ENCODE measurements at regions not wholly inside any gene's neighbourhood (a gene's known extent, or its start where the extent isn't known, plus 50 kb on each side); places are given as distances from the start of the nearest gene placed in this dataset.

DNA sequence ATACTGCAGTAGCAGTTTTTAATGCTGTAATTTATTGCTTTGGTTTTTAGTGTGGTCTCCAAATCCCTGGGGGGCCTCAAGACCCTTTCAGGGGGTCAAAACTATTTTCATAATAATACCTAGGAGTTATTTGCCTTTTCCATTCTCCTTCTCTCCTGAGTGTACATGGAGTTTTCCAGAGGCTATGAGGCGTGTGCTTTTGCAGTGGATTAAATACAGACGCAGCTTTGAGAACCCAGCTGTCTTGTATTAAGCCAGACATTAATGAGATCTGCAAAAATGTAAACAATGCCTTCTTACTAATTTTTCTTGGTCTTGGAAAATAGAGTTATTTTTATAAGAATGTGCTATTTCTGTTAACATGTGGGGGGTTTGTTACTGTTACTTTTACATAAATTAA is 68.6 kb downstream of the SLC25A47 start:
- no peak for TF ChIP-seq HDGF (IDR thresholded peaks at IDR 0.05; ENCODE audit: borderline replicate concordance)
- no peak for TF ChIP-seq FOXM1 (IDR thresholded peaks at IDR 0.05; ENCODE audit: borderline replicate concordance)
- TF ChIP-seq ZNF384 (IDR thresholded peaks at IDR 0.05): no peak
- TF ChIP-seq SP1 (IDR thresholded peaks at IDR 0.05): no peak
- no peak for TF ChIP-seq FOXA1 (IDR thresholded peaks at IDR 0.05)
- TF ChIP-seq SUZ12 (IDR thresholded peaks at IDR 0.05): no peak
- TF ChIP-seq BHLHE40 (IDR thresholded peaks at IDR 0.05; ENCODE audit: borderline replicate concordance): no peak
- TF ChIP-seq FOXK2 (IDR thresholded peaks at IDR 0.05): no peak
- TF ChIP-seq L3MBTL2 (conservative IDR thresholded peaks at IDR 0.05): no peak

Data from HEK293T (cell line).